ENCODE measurements at regions not wholly inside any gene's neighbourhood (a gene's known extent, or its start where the extent isn't known, plus 50 kb on each side); places are given as distances from the start of the nearest gene placed in this dataset.
"Not testable (repeated sequence)": the region's sequence is repeated elsewhere in the genome, so short reads cannot be mapped to it uniquely, and the experiment has no call there.

DNA sequence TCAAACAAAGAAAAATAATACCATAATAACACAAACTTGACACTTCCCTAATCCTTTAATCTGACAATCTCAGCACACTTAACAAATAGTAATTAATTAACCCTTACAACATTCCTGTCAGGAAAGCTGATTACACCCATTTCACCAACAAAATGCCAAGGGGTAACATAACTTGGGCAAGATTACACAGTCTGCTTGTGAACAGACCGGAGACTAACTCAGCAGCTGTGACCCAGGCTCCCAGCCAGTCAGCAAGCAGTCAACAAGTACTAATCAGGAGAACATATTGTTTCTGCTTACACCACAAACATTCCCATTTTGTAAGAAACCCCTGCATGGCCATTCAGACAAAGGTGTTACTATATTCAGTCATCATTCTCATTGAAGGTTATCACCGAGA, 592.5 kb upstream of the FLRT2 start:
- no peak for FAIRE-seq
- no peak overlapping the region for H3K27ac ChIP-seq
- H3K9me3 ChIP-seq: no peaks in the 10 kb centered on the region
- ATAC-seq: peak; percentile 68 to 98 (median 86)
- H3K36me3 ChIP-seq: no peaks in the 10 kb centered on the region
- intact Hi-C loops (cut with DNase I): no loop called here
- H3K4me1 ChIP-seq: no peaks in the 10 kb centered on the region
- TF ChIP-seq, protein P1, sequence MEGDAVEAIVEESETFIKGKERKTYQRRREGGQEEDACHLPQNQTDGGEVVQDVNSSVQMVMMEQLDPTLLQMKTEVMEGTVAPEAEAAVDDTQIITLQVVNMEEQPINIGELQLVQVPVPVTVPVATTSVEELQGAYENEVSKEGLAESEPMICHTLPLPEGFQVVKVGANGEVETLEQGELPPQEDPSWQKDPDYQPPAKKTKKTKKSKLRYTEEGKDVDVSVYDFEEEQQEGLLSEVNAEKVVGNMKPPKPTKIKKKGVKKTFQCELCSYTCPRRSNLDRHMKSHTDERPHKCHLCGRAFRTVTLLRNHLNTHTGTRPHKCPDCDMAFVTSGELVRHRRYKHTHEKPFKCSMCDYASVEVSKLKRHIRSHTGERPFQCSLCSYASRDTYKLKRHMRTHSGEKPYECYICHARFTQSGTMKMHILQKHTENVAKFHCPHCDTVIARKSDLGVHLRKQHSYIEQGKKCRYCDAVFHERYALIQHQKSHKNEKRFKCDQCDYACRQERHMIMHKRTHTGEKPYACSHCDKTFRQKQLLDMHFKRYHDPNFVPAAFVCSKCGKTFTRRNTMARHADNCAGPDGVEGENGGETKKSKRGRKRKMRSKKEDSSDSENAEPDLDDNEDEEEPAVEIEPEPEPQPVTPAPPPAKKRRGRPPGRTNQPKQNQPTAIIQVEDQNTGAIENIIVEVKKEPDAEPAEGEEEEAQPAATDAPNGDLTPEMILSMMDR (IDR thresholded peaks at IDR 0.05): no peak
- no peaks in the 10 kb centered on the region for H3K27me3 ChIP-seq
- no peak overlapping the region for H3K4me3 ChIP-seq
- DNase-seq: peak in 5 of 6 donors; percentile 13 to 72 (median 63)
- WGBS, 2 donors: 29 to 39% methylated on average over 2 of the region's 2 CpGs

DNA sequence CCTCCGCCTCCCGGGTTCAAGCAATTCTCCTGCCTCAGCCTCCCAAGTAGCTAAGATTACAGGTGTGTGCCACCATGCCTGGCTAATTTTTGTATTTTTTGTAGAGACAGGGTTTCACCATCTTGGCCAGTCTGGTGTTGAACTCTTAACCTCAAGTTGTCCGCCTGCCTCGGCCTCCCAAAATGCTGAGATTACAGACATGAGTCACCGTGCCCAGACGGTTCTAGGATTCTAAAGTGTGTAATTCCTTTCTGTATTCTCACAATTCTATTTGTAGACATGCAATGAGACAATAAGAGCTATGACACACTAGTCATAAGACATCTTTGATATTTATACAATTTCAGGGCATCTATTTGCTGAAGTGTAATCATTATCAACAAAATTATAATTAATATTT, 585.0 kb upstream of the FLRT2 start:
- FAIRE-seq; H3K36me3 ChIP-seq; H3K9me3 ChIP-seq; H3K4me3 ChIP-seq; ATAC-seq; H3K4me1 ChIP-seq; intact Hi-C loops (cut with DNase I); DNase-seq; H3K27ac ChIP-seq; H3K27me3 ChIP-seq: not testable (repeated sequence)
- WGBS, 2 donors: 96 to 97% methylated on average over 6 of the region's 6 CpGs

DNA sequence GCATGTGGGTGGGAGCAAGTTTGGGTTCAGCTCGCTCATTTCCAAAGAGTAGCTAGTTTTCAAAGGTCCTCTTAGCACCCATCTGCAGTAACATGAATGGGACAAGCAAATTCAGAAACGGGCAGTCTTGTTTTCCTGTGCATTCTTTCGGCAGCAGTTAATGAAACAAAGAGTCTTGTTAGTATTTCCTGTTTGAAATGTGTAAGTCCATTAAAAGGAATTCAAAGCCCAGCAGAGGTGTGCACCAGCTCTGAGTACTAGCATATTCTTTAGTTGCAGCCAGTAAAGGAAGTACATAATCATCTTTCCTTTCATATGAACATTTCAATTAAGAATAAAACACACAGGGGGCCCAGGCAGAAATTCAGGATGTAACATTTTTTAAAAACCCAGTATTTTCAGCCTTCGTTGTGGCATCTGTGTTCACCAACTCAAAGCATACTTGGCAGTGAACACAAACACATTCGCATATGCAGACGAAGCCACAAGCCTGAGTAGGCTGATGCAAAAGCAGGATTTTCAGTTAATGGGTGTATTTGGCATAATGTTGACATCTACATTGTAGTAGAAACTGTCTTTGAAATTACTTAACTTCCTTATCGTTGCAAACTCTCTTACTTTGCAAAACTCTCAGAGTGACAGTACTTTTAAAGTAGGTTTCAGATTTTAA, 570.0 kb upstream of the FLRT2 start:
- Histone ChIP-seq H3K27ac (no peak overlapping the region), H3K9me3 (no peaks in the 10 kb centered on the region), H3K36me3 (no peaks in the 10 kb centered on the region), H3K4me3 (no peak overlapping the region), H3K4me1 (peaks cover 0 to 5% (median 0%) of the 10 kb centered on the region in 3 donors), H3K27me3 (no peaks in the 10 kb centered on the region)
- FAIRE-seq (no peak), DNase-seq (no peak), ATAC-seq (no peak)
- TF ChIP-seq, protein P1 (IDR thresholded peaks at IDR 0.05): no peak
- 83 to 89% methylated on average over 7 of the region's 7 CpGs for WGBS, 2 donors
- intact Hi-C loops (cut with DNase I): no loop called here

DNA sequence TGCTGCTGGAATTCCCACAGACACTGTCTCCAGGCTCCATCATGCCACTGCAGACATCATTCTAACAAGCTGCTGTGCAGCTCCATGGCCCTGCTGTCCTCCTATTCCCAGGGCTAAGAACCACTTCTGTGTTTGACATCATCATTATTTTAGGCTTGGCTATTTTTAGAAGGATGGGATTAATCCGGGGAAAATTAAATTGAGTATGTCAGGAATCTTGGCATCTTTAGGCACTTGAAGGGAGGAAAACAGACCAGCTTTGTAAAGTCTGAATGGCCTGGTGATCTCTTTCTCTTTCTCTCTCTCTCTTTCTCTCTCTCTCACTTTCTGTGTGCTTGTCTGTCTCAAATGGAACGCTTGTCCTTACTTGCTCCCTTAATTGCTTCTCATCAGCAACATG, 568.3 kb upstream of the FLRT2 start:
- Histone ChIP-seq H3K36me3 (no peaks in the 10 kb centered on the region), H3K4me1 (peaks cover 0 to 5% (median 0%) of the 10 kb centered on the region in 3 donors), H3K27ac (no peak overlapping the region), H3K27me3 (no peaks in the 10 kb centered on the region), H3K4me3 (no peak overlapping the region), H3K9me3 (no peaks in the 10 kb centered on the region)
- FAIRE-seq (no peak), DNase-seq (no peak), ATAC-seq (no peak)
- 65 to 70% methylated on average over 2 of the region's 2 CpGs for WGBS, 2 donors
- TF ChIP-seq, protein P1 (IDR thresholded peaks at IDR 0.05): no peak
- intact Hi-C loops (cut with DNase I): no loop called here

DNA sequence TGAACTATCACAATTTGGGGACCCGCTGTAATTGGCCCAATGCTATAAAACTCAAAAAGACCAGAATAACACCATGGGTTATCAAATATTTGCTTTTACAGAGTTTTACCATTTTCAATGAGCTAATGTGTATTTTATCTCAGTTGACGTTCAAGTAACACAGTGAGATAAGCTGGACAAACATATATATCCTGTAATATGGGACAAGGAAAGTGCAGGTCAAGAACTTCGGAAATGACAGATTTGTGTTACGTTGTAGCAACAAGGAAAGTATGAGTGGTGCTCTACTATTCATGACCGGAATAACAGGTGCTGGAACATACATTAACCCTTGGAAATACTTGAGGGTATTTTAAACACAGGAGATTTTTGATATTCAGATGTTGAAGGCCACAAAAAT, 566.4 kb upstream of the FLRT2 start:
- no peak for DNase-seq
- 47 to 55% methylated on average over 5 of the region's 5 CpGs for WGBS, 2 donors
- Histone ChIP-seq H3K27ac (no peak overlapping the region), H3K36me3 (no peaks in the 10 kb centered on the region), H3K9me3 (no peaks in the 10 kb centered on the region), H3K4me3 (no peak overlapping the region), H3K27me3 (no peaks in the 10 kb centered on the region), H3K4me1 (peaks cover 0 to 5% (median 0%) of the 10 kb centered on the region in 3 donors)
- intact Hi-C loops (cut with DNase I): no loop called here
- FAIRE-seq: no peak
- ATAC-seq: peak; percentile 27 to 82 (median 64)
- TF ChIP-seq, protein P1 (IDR thresholded peaks at IDR 0.05): no peak
